Lower lobe of right lung (tissue), 2 donors: ENCODE measurements at regions not wholly inside any gene's neighbourhood (a gene's known extent, or its start where the extent isn't known, plus 50 kb on each side); places are given as distances from the start of the nearest gene placed in this dataset.

Source experiments
- ATAC-seq, 2 donors: fragments of 200-7000 bp; cut with Tn5 transposase; one replicate each; pipeline ENCODE4 v1.9.1; 2020 to 2022; ENCODE audit warnings: mild to moderate bottlenecking in 2 of 2, moderate library complexity in 2 of 2
- DNase-seq: peaks from one replicate; pipeline ENCODE4 v3.0.0-alpha.2; 2020
- H3K27ac ChIP-seq: fragments of 200-600 bp; one replicate; pipeline ENCODE4 v1.8.0; 2022
- H3K27me3 ChIP-seq: fragments of 200-600 bp; one replicate; pipeline ENCODE4 v1.8.0; 2022; ENCODE audit warnings: low read depth
- H3K36me3 ChIP-seq: fragments of 200-600 bp; one replicate; pipeline ENCODE4 v1.8.0; 2022; ENCODE audit warnings: mild to moderate bottlenecking
- H3K4me1 ChIP-seq: fragments of 200-600 bp; one replicate; pipeline ENCODE4 v1.8.0; 2022
- H3K4me3 ChIP-seq: fragments of 200-600 bp; one replicate; pipeline ENCODE4 v1.8.0; 2022; ENCODE audit warnings: mild to moderate bottlenecking
- H3K9me3 ChIP-seq: fragments of 200-600 bp; one replicate; pipeline ENCODE4 v1.8.0; 2022
- CTCF ChIP-seq: fragments of 200-600 bp; IDR thresholded peaks from one replicate; pipeline ENCODE4 v1.8.0; 2022; ENCODE audit warnings: antibody characterized with exemption, mild to moderate bottlenecking
- intact Hi-C: fragments of 100-400 bp; cut with DNase I; formaldehyde crosslinking; loops from one replicate; pipeline ENCODE4 v1.11.0; 2022
- donor health status: DM: no; HTN: yes; CAD: no; lungs with severe emphysema.

DNA sequence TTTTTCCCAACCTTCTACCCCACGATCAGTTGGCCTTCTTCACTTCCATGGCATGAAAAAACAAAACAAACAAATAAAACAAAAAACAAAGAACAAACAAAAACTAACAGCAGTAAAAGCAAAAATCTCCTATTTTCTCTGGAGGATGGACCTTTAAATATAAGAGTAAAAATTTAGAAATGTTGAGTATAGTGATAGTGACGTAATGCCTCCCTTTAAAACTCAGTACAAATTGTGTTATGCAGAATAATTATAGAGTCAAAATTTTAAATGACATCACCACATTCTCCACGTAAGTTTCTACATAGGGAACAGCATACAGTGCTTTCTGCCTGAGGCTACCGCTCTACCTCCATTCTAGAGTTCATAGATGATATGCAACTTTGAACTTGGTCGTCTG is 2156.4 kb downstream of the PCDH7 start:
- no peak overlapping the region for H3K4me3 ChIP-seq
- H3K27me3 ChIP-seq, result no peaks in the 10 kb centered on the region
- TF ChIP-seq CTCF, result no peak
- intact Hi-C loops, result no loop called here
- DNase-seq, result no peak
- H3K9me3 ChIP-seq, result no peaks in the 10 kb centered on the region
- H3K4me1 ChIP-seq, result no peaks in the 10 kb centered on the region
- no peak for ATAC-seq
- H3K36me3 ChIP-seq, result no peaks in the 10 kb centered on the region
- H3K27ac ChIP-seq, result no peak overlapping the region

DNA sequence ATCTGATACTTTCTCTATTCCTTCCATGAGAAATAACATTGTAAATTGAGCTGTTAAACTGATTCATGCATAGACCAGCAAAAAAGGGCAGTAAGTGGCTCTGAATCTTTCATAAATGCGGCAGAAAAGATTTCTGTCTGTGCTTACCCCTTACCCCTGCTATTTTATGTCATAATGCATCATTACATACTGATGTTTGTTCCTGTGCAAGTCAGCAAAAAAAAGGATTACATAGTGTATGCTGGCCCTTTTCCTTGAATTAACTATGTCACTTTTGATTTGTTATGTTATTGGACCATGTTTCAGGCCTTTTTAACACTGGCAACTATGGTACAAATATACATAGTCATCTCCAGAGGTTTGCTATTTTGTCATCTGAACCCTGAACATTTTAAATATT is 2159.7 kb downstream of the PCDH7 start:
- Histone ChIP-seq H3K27me3 (no peaks in the 10 kb centered on the region), H3K4me1 (no peaks in the 10 kb centered on the region), H3K36me3 (no peaks in the 10 kb centered on the region), H3K27ac (no peak overlapping the region), H3K4me3 (no peak overlapping the region), H3K9me3 (no peaks in the 10 kb centered on the region)
- intact Hi-C loops, result no loop called here
- no peak for ATAC-seq
- no peak for DNase-seq
- TF ChIP-seq CTCF, result no peak

DNA sequence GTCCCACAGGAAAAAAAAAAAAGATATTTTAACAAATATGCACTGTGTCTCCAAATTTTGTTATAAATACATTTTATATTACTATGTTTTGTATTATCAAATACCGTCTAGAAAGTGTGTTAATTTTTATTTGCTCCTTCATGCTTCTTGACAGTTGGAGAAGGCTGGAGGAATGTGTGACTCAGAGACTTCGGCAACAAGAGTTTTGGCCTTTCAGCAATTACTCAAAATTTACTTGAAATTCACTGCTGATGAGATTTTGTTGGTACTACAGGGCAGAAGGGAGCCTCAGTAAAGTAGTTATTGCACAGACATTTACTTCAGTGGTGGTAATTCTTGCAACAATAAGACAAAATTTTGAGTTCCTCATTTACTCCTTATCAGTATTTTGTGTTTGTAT is 2164.0 kb downstream of the PCDH7 start:
- DNase-seq, result no peak
- Histone ChIP-seq H3K4me3 (no peak overlapping the region), H3K36me3 (no peaks in the 10 kb centered on the region), H3K4me1 (no peaks in the 10 kb centered on the region), H3K27ac (no peak overlapping the region), H3K9me3 (no peaks in the 10 kb centered on the region), H3K27me3 (no peaks in the 10 kb centered on the region)
- no peak for ATAC-seq
- TF ChIP-seq CTCF, result no peak
- intact Hi-C loops, result no loop called here

GRCh38 chr4:32890398-32890797 is 2170.2 kb downstream of the PCDH7 start:
- no peak for ATAC-seq
- no peaks in the 10 kb centered on the region for H3K27me3 ChIP-seq
- no peaks in the 10 kb centered on the region for H3K36me3 ChIP-seq
- no peaks in the 10 kb centered on the region for H3K4me1 ChIP-seq
- no peaks in the 10 kb centered on the region for H3K9me3 ChIP-seq
- intact Hi-C loops, result no loop called here
- no peak for DNase-seq
- H3K4me3 ChIP-seq, result no peak overlapping the region
- H3K27ac ChIP-seq, result no peak overlapping the region
- no peak for TF ChIP-seq CTCF

- TF ChIP-seq CTCF, result no peak
- Histone ChIP-seq H3K4me1 (no peaks in the 10 kb centered on the region), H3K27me3 (no peaks in the 10 kb centered on the region), H3K36me3 (no peaks in the 10 kb centered on the region), H3K4me3 (no peak overlapping the region), H3K27ac (no peak overlapping the region), H3K9me3 (peaks cover 8% of the 10 kb centered on the region)
- intact Hi-C loops, result no loop called here
- no peak for DNase-seq
- ATAC-seq, result no peak
These were observed 2188.9 kb downstream of the PCDH7 start for GRCh38 chr4:32909053-32909452.

DNA sequence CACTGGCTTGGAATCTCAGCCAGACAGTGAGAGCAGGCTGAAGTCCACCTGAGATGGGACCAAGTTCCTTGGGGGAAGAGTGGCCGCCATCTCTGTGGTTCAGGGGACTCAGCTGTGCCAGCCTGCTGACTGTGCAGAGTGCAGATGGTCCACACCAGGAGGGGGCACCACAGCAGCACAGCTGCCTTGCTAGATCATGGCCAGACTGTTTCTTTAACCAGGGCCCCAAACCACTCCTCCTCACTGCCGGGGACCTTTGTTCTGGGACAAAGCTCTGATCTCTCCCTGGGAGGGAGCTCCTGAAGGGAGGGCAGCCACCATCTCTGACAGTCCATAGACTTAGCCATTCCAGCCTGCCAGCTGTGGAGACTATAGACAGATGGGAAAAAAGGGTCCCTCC is 2189.6 kb downstream of the PCDH7 start:
- Histone ChIP-seq H3K4me1 (no peaks in the 10 kb centered on the region), H3K9me3 (peaks cover 8% of the 10 kb centered on the region), H3K27me3 (no peaks in the 10 kb centered on the region), H3K27ac (no peak overlapping the region), H3K4me3 (no peak overlapping the region), H3K36me3 (no peaks in the 10 kb centered on the region)
- DNase-seq, result no peak
- intact Hi-C loops, result no loop called here
- no peak for TF ChIP-seq CTCF
- ATAC-seq, result peak in 1 of 2 donors; percentile 15
